Choroid plexus epithelial cell (primary cell): ENCODE measurements at regions not wholly inside any gene's neighbourhood (a gene's known extent, or its start where the extent isn't known, plus 50 kb on each side); places are given as distances from the start of the nearest gene placed in this dataset.
A peak's percentile ranks its signal among the peaks of the same experiment; 100 is the strongest.

Experiments
- DNase-seq: peaks from one replicate; pipeline ENCODE4 v3.0.0-alpha.2; 2010; ENCODE audit warnings: low read depth
- H3K4me3 ChIP-seq: 2 replicates; pipeline ENCODE4 v1.5.1; 2011; ENCODE audit warnings: low read depth, mild to moderate bottlenecking, control low read depth, low read length, moderate library complexity
- TF ChIP-seq, protein P1 (sequence below): conservative IDR thresholded peaks from 2 replicates; pipeline ENCODE4 v1.5.1; 2011; ENCODE audit warnings: low read depth, mild to moderate bottlenecking, control low read depth, inconsistent platforms, low read length, moderate library complexity

DNA sequence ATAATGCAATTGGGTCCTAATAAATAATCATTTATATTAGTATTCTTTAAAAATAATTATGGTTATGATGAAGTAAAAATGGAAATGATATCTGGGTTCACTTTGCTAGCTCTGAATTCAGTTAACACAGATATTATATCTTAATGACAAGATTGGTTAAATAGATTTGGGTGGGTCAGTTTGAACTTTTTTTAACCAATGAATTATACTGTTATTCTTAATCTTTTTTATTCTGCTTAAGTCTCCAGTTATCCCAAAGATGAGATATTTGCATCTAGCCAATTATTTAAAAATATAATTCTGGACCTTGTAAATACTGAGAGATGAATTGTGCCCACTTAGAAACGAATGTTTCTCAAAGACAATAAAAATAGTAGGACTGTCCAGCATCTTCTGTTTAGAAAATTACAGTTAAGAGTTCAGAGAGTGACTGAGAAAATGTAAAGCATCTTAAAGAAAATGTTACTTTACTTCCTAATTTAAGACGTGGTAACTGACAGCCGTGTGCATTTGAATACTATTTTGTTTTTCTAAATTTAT lies 345.2 kb downstream of the USP25 start:
- TF ChIP-seq, protein P1, sequence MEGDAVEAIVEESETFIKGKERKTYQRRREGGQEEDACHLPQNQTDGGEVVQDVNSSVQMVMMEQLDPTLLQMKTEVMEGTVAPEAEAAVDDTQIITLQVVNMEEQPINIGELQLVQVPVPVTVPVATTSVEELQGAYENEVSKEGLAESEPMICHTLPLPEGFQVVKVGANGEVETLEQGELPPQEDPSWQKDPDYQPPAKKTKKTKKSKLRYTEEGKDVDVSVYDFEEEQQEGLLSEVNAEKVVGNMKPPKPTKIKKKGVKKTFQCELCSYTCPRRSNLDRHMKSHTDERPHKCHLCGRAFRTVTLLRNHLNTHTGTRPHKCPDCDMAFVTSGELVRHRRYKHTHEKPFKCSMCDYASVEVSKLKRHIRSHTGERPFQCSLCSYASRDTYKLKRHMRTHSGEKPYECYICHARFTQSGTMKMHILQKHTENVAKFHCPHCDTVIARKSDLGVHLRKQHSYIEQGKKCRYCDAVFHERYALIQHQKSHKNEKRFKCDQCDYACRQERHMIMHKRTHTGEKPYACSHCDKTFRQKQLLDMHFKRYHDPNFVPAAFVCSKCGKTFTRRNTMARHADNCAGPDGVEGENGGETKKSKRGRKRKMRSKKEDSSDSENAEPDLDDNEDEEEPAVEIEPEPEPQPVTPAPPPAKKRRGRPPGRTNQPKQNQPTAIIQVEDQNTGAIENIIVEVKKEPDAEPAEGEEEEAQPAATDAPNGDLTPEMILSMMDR = no peak
- no peak for DNase-seq
- no peak overlapping the region for H3K4me3 ChIP-seq

DNA sequence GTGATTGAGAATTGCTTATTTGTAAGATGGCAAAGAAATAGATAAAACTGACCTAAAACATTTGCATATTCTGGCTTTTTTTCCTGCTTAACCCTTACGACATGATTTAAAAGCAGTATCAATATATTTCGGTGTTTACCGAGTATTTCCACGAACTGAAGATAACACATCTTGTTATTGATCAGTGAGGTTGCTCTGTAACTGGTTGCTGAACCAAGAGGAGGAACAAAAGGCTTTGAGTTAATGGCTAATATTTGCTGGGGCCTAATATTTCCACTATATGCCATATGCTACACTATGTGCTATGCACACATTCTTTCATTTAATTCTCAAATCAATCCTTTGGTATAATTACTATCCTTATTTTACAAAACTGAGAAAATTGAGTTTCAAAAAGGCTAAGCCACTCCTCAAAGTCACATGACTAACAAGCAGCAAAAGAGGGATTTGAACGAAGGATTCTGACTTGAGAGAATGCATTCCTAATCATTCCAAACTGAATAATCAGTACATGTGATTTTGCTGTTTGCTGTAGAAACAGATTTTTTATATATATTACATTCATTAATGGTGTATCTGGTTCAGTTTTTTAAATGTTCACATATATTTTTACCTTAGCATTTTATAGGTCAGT lies 346.0 kb downstream of the USP25 start:
- H3K4me3 ChIP-seq = no peak overlapping the region
- TF ChIP-seq, protein P1 = no peak
- DNase-seq = no peak

DNA sequence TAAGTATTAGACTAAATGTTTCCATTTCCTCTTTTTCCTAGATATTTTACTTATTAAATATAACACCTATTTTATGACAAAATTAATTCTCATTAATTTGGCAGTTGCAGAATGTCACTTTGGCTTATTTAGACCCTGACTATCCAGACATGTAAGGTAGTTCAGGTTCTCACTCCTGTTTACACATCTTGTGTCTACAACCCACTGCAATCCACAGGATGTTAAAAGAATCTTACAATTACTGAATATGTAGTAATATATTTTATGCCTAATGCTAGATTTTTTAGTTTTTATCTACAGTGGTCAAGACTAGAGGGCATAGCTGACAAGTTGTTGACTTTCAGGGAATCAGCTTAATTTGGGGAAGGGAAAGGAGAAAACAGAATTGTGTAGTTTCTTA lies 346.7 kb downstream of the USP25 start:
- TF ChIP-seq, protein P1 = no peak
- no peak overlapping the region for H3K4me3 ChIP-seq

DNA sequence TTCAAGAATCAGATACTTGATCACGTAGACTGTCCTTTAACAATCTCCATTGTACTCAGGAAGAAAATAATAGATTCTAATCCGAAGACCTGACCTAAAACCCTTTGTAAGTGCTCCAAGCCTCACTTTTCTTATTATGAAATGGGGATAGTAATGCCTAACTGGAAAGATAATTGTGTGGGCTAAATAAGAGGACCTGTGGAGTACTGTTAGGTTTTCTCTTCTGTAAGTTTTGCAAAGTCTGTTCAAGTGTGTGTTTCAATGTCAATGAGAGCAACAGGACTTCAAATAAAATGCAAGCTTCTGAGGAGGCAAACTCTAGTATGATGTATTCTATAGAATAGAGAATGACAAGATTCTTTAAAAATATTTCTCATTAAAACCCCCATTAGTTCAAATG lies 348.6 kb downstream of the USP25 start:
- H3K4me3 ChIP-seq = no peak overlapping the region
- DNase-seq = no peak
- TF ChIP-seq, protein P1 = no peak

More for the DNA sequence above, 346.7 kb downstream of the USP25 start:
- DNase-seq = no peak

DNA sequence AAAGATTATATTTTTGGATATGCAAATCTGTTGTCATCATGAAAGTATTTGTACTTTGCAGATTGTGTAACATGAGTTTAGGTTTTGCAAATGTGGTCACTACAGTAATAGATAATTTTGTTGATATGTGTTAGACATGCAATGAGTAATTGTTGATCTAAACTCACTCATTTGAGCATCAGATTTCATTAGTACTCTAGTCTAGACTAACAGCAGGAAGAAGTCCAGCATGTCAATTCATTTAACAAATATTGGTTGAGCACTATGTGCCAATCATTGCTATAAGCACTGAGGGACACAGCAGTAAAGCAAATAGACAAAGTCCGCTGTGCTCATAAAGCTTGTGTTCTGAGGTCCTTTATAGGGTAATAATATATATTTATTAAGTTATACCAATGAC lies 350.0 kb downstream of the USP25 start:
- peak; percentile 78 for DNase-seq
- H3K4me3 ChIP-seq = no peak overlapping the region
- TF ChIP-seq, protein P1 = no peak

DNA sequence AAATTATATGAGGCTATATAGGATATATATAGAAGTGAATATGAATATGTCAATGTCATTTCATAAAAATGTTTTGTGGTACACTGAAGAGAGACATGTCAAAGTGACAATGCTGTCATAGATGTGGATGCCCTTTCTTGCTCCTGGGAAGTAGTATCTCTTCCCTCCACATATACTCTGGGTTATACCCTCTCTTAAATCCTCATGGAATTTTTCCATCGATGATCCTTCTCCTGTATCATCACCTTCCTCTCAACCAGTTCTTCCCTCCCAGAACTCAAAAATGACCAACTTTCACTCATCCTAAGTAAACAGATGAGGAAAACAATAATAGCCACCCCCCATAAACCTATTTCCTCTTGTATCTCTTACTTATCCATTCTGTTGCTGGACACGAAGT lies 351.5 kb downstream of the USP25 start:
- no peak overlapping the region for H3K4me3 ChIP-seq
- TF ChIP-seq, protein P1 = no peak
- no peak for DNase-seq
